ENCODE measurements at regions not wholly inside any gene's neighbourhood (a gene's known extent, or its start where the extent isn't known, plus 50 kb on each side); places are given as distances from the start of the nearest gene placed in this dataset.

GRCh38 chr11:95678988-95679387, 110.6 kb downstream of the FAM76B start:
- no peaks in the 10 kb centered on the region for H3K36me3 ChIP-seq (replicated peaks; ENCODE audit: low read depth, low read length)
- TF ChIP-seq CTCF (IDR thresholded peaks at IDR 0.05; ENCODE audit: low read depth, low read length), result no peak
- TF ChIP-seq EZH2phosphoT487 (IDR thresholded peaks at IDR 0.05; ENCODE audit: low read depth), result no peak

GRCh38 chr11:95676308-95676707, 113.3 kb downstream of the FAM76B start:
- Histone ChIP-seq H3K4me3 (ENCODE audit: low read length) (no peak overlapping the region), H3K4me2 (ENCODE audit: low read length) (no peak overlapping the region), H2AFZ (ENCODE audit: low read depth, low read length) (no peak overlapping the region), H3K27me3 (ENCODE audit: low read depth, low read length) (no peaks in the 10 kb centered on the region), H3K79me2 (ENCODE audit: low read length) (no peaks in the 10 kb centered on the region), H4K20me1 (ENCODE audit: insufficient read depth, low read length) (no peaks in the 10 kb centered on the region), H3K9me3 (ENCODE audit: insufficient read depth, low read length) (no peaks in the 10 kb centered on the region), H3K27ac (ENCODE audit: low read length) (no peak overlapping the region), H3K4me1 (ENCODE audit: low read length) (peaks cover 5% of the 10 kb centered on the region; the same call in 1 of the 2 replicates), H3K9ac (ENCODE audit: low read length) (no peak overlapping the region), H3K36me3 (replicated peaks; ENCODE audit: low read depth, low read length) (no peaks in the 10 kb centered on the region)
- TF ChIP-seq CTCF (IDR thresholded peaks at IDR 0.05; ENCODE audit: low read depth, low read length), result no peak

More at GRCh38 chr11:95678988-95679387, 110.6 kb downstream of the FAM76B start:
- no peaks in the 10 kb centered on the region for H3K79me2 ChIP-seq (ENCODE audit: low read length)
- H3K9ac ChIP-seq (ENCODE audit: low read length), result no peak overlapping the region
- no peak overlapping the region for H3K27ac ChIP-seq (ENCODE audit: low read length)
- no peak overlapping the region for H3K4me3 ChIP-seq (ENCODE audit: low read length)
- H3K4me2 ChIP-seq (ENCODE audit: low read length), result no peak overlapping the region
- H3K27me3 ChIP-seq (ENCODE audit: low read depth, low read length), result no peaks in the 10 kb centered on the region
- H3K9me3 ChIP-seq (ENCODE audit: insufficient read depth, low read length), result no peaks in the 10 kb centered on the region
- peaks cover 5% of the 10 kb centered on the region; the same call in 1 of the 2 replicates for H3K4me1 ChIP-seq (ENCODE audit: low read length)
- H4K20me1 ChIP-seq (ENCODE audit: insufficient read depth, low read length), result no peaks in the 10 kb centered on the region
- H2AFZ ChIP-seq (ENCODE audit: low read depth, low read length), result no peak overlapping the region

GRCh38 chr11:95675585-95675984, 114.0 kb downstream of the FAM76B start:
- no peak overlapping the region for H2AFZ ChIP-seq (ENCODE audit: low read depth, low read length)
- no peak overlapping the region for H3K9ac ChIP-seq (ENCODE audit: low read length)
- no peaks in the 10 kb centered on the region for H3K36me3 ChIP-seq (replicated peaks; ENCODE audit: low read depth, low read length)
- peaks cover 5% of the 10 kb centered on the region; the same call in 1 of the 2 replicates for H3K4me1 ChIP-seq (ENCODE audit: low read length)
- H3K9me3 ChIP-seq (ENCODE audit: insufficient read depth, low read length), result no peaks in the 10 kb centered on the region
- TF ChIP-seq CTCF (IDR thresholded peaks at IDR 0.05; ENCODE audit: low read depth, low read length), result no peak
- TF ChIP-seq EZH2phosphoT487 (IDR thresholded peaks at IDR 0.05; ENCODE audit: low read depth), result no peak
- no peaks in the 10 kb centered on the region for H3K27me3 ChIP-seq (ENCODE audit: low read depth, low read length)
- no peak overlapping the region for H3K27ac ChIP-seq (ENCODE audit: low read length)
- H4K20me1 ChIP-seq (ENCODE audit: insufficient read depth, low read length), result no peaks in the 10 kb centered on the region
- no peak overlapping the region for H3K4me3 ChIP-seq (ENCODE audit: low read length)
- H3K79me2 ChIP-seq (ENCODE audit: low read length), result no peaks in the 10 kb centered on the region
- H3K4me2 ChIP-seq (ENCODE audit: low read length), result no peak overlapping the region

GRCh38 chr11:95674657-95675358, 114.8 kb downstream of the FAM76B start:
- Histone ChIP-seq H3K4me2 (ENCODE audit: low read length) (no peak overlapping the region), H3K9me3 (ENCODE audit: insufficient read depth, low read length) (no peaks in the 10 kb centered on the region)

More at GRCh38 chr11:95674657-95675358, 114.8 kb downstream of the FAM76B start:
- H2AFZ ChIP-seq (ENCODE audit: low read depth, low read length), result no peak overlapping the region
- TF ChIP-seq EZH2phosphoT487 (IDR thresholded peaks at IDR 0.05; ENCODE audit: low read depth) (no peak), CTCF (IDR thresholded peaks at IDR 0.05; ENCODE audit: low read depth, low read length) (no peak)
- H3K36me3 ChIP-seq (replicated peaks; ENCODE audit: low read depth, low read length), result no peaks in the 10 kb centered on the region
- H3K4me1 ChIP-seq (ENCODE audit: low read length), result no peaks in the 10 kb centered on the region
- H3K27ac ChIP-seq (ENCODE audit: low read length), result no peak overlapping the region
- no peaks in the 10 kb centered on the region for H3K79me2 ChIP-seq (ENCODE audit: low read length)
- no peak overlapping the region for H3K4me3 ChIP-seq (ENCODE audit: low read length)
- H4K20me1 ChIP-seq (ENCODE audit: insufficient read depth, low read length), result no peaks in the 10 kb centered on the region
- H3K27me3 ChIP-seq (ENCODE audit: low read depth, low read length), result no peaks in the 10 kb centered on the region
- H3K9ac ChIP-seq (ENCODE audit: low read length), result no peak overlapping the region

All from OCI-LY3 (cell line).